SK-N-SH (cell line): ENCODE measurements at regions not wholly inside any gene's neighbourhood (a gene's known extent, or its start where the extent isn't known, plus 50 kb on each side); places are given as distances from the start of the nearest gene placed in this dataset.

Experiments used
- CTCF ChIA-PET: fragments of 300-600, 350-600 bp; formaldehyde crosslinking; extraction: SDS; loops from one replicate; lab custom pipeline; 2021; lab: Yijun Ruan, JAX
- POLR2A ChIA-PET: fragments of 350-600 bp; sonication (Branson Sonifier 250); formaldehyde crosslinking; extraction: SDS; loops from one replicate; lab custom pipeline; 2020; ENCODE audit warnings: antibody characterized with exemption, inconsistent platforms; lab: Yijun Ruan, JAX
- DNase-seq: peaks from one replicate; pipeline ENCODE4 v3.0.0; 2012
- H2AFZ ChIP-seq: fragments of 200-600 bp; sonication (generic); 2 replicates; pipeline ENCODE4 v1.8.1; 2016; ENCODE audit warnings: antibody characterized with exemption, mild to moderate bottlenecking, low read depth
- H3F3A ChIP-seq: fragments of 200-600 bp; sonication (generic); replicated peaks from 2 replicates; pipeline ENCODE3; 2016; ENCODE audit warnings: antibody characterized with exemption, mild to moderate bottlenecking; ENCODE audit not compliant: insufficient read depth
- H3K27ac ChIP-seq, 2 experiments: fragments of 200-500 bp in 1 of 2; fragments of 200-600 bp in 1 of 2; sonication (Bioruptor generic) in 1 of 2; sonication (generic), shearing (Covaris generic) in 1 of 2; 2 replicates each; pipeline versions ENCODE4 v1.5.1 to v1.6.1; 2014 to 2016; ENCODE audit warnings: low read depth in 2 of 2, inconsistent platforms in 1 of 2, low read length in 1 of 2, mild to moderate bottlenecking in 1 of 2, mixed read lengths in 1 of 2
- H3K27me3 ChIP-seq: fragments of 200-600 bp; sonication (generic), shearing (Covaris generic); 2 replicates; pipeline ENCODE4 v1.6.1; 2016; ENCODE audit warnings: mixed run types; ENCODE audit not compliant: insufficient read depth
- H3K36me3 ChIP-seq, 2 experiments: fragments of 200-500 bp in 1 of 2; fragments of 200-600 bp in 1 of 2; sonication (Bioruptor generic) in 1 of 2; sonication (generic) in 1 of 2; replicated peaks in 1 of 2; 2 replicates each; pipeline versions ENCODE3 to v1.5.1; 2014 to 2016; ENCODE audit warnings: low read length in 1 of 2, mild to moderate bottlenecking in 1 of 2; ENCODE audit not compliant: insufficient read depth in 2 of 2, control insufficient read depth in 1 of 2
- H3K4me1 ChIP-seq, 2 experiments: fragments of 200-500 bp in 1 of 2; fragments of 200-600 bp in 1 of 2; sonication (Bioruptor generic) in 1 of 2; sonication (generic), shearing (Covaris generic) in 1 of 2; 2 replicates each; pipeline versions ENCODE4 v1.5.1 to v1.6.1; 2014 to 2016; ENCODE audit warnings: low read depth in 1 of 2, low read length in 1 of 2, mixed run types in 1 of 2; ENCODE audit not compliant: insufficient read depth in 2 of 2, control insufficient read depth in 1 of 2
- H3K4me2 ChIP-seq: fragments of 200-600 bp; sonication (generic), shearing (Covaris generic); 2 replicates; pipeline ENCODE4 v1.6.1; 2017; ENCODE audit warnings: mixed run types
- H3K4me3 ChIP-seq, 2 experiments: fragments of 200-500 bp in 1 of 2; fragments of 200-600 bp in 1 of 2; sonication (Bioruptor generic) in 1 of 2; sonication (generic), shearing (Covaris generic) in 1 of 2; 2 replicates each; pipeline versions ENCODE4 v1.5.1 to v1.8.1; 2014 to 2016; ENCODE audit warnings: low read depth in 2 of 2, inconsistent platforms in 1 of 2, low read length in 1 of 2, mild to moderate bottlenecking in 1 of 2, mixed read lengths in 1 of 2, moderate library complexity in 1 of 2
- H3K79me2 ChIP-seq: fragments of 200-600 bp; sonication (generic); 2 replicates; pipeline ENCODE4 v1.8.1; 2017; ENCODE audit warnings: mild to moderate bottlenecking; ENCODE audit not compliant: insufficient read depth
- H3K9ac ChIP-seq: fragments of 200-600 bp; sonication (generic); 2 replicates; pipeline ENCODE4 v1.6.1; 2017; ENCODE audit warnings: mixed run types
- H3K9me2 ChIP-seq: fragments of 200-600 bp; sonication (generic); 2 replicates; pipeline ENCODE4 v1.6.1; 2017; ENCODE audit warnings: mixed run types
- H3K9me3 ChIP-seq: fragments of 200-600 bp; sonication (generic); 2 replicates; pipeline ENCODE4 v1.6.1; 2017; ENCODE audit warnings: mixed run types, mild to moderate bottlenecking, moderate library complexity
- H4K20me1 ChIP-seq: fragments of 200-600 bp; sonication (generic); 2 replicates; pipeline ENCODE4 v1.6.1; 2017; ENCODE audit warnings: mild to moderate bottlenecking, mixed run types; ENCODE audit not compliant: insufficient read depth
- EP300 ChIP-seq, 2 experiments: IDR thresholded peaks; 2 replicates each; pipeline versions ENCODE4 v1.4.0 to v1.6.1; 2012; ENCODE audit warnings: borderline replicate concordance in 1 of 2, low read depth in 1 of 2, low read length in 1 of 2
- FOSL2 ChIP-seq: IDR thresholded peaks from 2 replicates; pipeline ENCODE4 v1.4.0; 2012; ENCODE audit warnings: low read depth, mild to moderate bottlenecking, moderate library complexity, borderline replicate concordance
- FOXJ3 ChIP-seq: sonication (generic); formaldehyde crosslinking; IDR thresholded peaks from 2 replicates; pipeline ENCODE4 v1.5.1; 2020; ENCODE audit warnings: mild to moderate bottlenecking, missing genetic modification reagents
- RAD21 ChIP-seq: IDR thresholded peaks from 2 replicates; pipeline ENCODE4 v1.6.1; 2012; ENCODE audit warnings: mild to moderate bottlenecking, low read length
- SIN3A ChIP-seq: IDR thresholded peaks from 2 replicates; pipeline ENCODE4 v1.6.1; 2012; ENCODE audit warnings: low read depth, mild to moderate bottlenecking, low read length, moderate library complexity, borderline replicate concordance
- TAF1 ChIP-seq: IDR thresholded peaks from 2 replicates; pipeline ENCODE4 v1.6.1; 2012; ENCODE audit warnings: low read depth, mild to moderate bottlenecking, low read length, moderate library complexity, borderline replicate concordance
- TCF12 ChIP-seq: IDR thresholded peaks from 2 replicates; pipeline ENCODE4 v1.4.0; 2012
- TEAD4 ChIP-seq: IDR thresholded peaks from 2 replicates; pipeline ENCODE4 v1.4.0; 2012; ENCODE audit warnings: mild to moderate bottlenecking, borderline replicate concordance; ENCODE audit not compliant: insufficient read depth
- USF2 ChIP-seq: fragments of 150-350 bp; IDR thresholded peaks from 2 replicates; pipeline ENCODE4 v1.6.1; 2017; ENCODE audit warnings: antibody characterized with exemption, low read length, low read depth, borderline replicate concordance
- ZBTB33 ChIP-seq: IDR thresholded peaks from 2 replicates; pipeline ENCODE4 v1.4.0; 2012; ENCODE audit warnings: low read depth, borderline replicate concordance
- TF ChIP-seq, protein P1 (sequence below): IDR thresholded peaks from 2 replicates; pipeline ENCODE4; 2012
- TF ChIP-seq, protein P2 (sequence below): IDR thresholded peaks from 2 replicates; pipeline ENCODE4 v1.6.1; 2012; ENCODE audit warnings: mild to moderate bottlenecking, low read depth, low read length, moderate library complexity

- H3F3A ChIP-seq = no peaks in the 10 kb centered on the region
- TF ChIP-seq, protein P1, sequence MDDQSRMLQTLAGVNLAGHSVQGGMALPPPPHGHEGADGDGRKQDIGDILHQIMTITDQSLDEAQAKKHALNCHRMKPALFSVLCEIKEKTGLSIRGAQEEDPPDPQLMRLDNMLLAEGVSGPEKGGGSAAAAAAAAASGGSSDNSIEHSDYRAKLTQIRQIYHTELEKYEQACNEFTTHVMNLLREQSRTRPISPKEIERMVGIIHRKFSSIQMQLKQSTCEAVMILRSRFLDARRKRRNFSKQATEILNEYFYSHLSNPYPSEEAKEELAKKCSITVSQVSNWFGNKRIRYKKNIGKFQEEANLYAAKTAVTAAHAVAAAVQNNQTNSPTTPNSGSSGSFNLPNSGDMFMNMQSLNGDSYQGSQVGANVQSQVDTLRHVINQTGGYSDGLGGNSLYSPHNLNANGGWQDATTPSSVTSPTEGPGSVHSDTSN = no peak
- TF ChIP-seq RAD21 = no peak
- TF ChIP-seq SIN3A = no peak
- TF ChIP-seq, protein P2, sequence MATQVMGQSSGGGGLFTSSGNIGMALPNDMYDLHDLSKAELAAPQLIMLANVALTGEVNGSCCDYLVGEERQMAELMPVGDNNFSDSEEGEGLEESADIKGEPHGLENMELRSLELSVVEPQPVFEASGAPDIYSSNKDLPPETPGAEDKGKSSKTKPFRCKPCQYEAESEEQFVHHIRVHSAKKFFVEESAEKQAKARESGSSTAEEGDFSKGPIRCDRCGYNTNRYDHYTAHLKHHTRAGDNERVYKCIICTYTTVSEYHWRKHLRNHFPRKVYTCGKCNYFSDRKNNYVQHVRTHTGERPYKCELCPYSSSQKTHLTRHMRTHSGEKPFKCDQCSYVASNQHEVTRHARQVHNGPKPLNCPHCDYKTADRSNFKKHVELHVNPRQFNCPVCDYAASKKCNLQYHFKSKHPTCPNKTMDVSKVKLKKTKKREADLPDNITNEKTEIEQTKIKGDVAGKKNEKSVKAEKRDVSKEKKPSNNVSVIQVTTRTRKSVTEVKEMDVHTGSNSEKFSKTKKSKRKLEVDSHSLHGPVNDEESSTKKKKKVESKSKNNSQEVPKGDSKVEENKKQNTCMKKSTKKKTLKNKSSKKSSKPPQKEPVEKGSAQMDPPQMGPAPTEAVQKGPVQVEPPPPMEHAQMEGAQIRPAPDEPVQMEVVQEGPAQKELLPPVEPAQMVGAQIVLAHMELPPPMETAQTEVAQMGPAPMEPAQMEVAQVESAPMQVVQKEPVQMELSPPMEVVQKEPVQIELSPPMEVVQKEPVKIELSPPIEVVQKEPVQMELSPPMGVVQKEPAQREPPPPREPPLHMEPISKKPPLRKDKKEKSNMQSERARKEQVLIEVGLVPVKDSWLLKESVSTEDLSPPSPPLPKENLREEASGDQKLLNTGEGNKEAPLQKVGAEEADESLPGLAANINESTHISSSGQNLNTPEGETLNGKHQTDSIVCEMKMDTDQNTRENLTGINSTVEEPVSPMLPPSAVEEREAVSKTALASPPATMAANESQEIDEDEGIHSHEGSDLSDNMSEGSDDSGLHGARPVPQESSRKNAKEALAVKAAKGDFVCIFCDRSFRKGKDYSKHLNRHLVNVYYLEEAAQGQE = no peak
- TF ChIP-seq TAF1 = no peak
- no peak for TF ChIP-seq ZBTB33
- no peak for TF ChIP-seq EP300 (IDR thresholded peaks at IDR 0.05; ENCODE audit: borderline replicate concordance in 1 of 2, low read depth in 1 of 2, low read length in 1 of 2)
- no peak for TF ChIP-seq TEAD4
- no peak for TF ChIP-seq FOSL2
- no peak for TF ChIP-seq FOXJ3
- no peak for TF ChIP-seq TCF12
- TF ChIP-seq USF2 = no peak
- TF ChIP-seq, all 33 proteins: peak for 0
- no peak overlapping the region for H3K4me3 ChIP-seq
- no peaks in the 10 kb centered on the region for H3K9me2 ChIP-seq
- H3K9me3 ChIP-seq = peaks cover 9% of the 10 kb centered on the region; the same call in 1 of the 2 replicates
- H3K36me3 ChIP-seq = no peaks in the 10 kb centered on the region
- H3K9ac ChIP-seq = no peak overlapping the region
- no peak overlapping the region for H2AFZ ChIP-seq
- ChIA-PET CTCF (no interaction called here), POLR2A (no interaction called here)
- no peak overlapping the region for H3K4me2 ChIP-seq
- H3K27ac ChIP-seq = no peak overlapping the region
- no peaks in the 10 kb centered on the region for H3K79me2 ChIP-seq
- H3K4me1 ChIP-seq = no peaks in the 10 kb centered on the region; a peak in 1 of 4 replicates
- no peak for DNase-seq
- H3K27me3 ChIP-seq = no peaks in the 10 kb centered on the region
- no peaks in the 10 kb centered on the region for H4K20me1 ChIP-seq
Observed at GRCh38 chr16:64272028-64272427, 849.8 kb downstream of the CDH11 start.
